ENCODE measurements at regions not wholly inside any gene's neighbourhood (a gene's known extent, or its start where the extent isn't known, plus 50 kb on each side); places are given as distances from the start of the nearest gene placed in this dataset.
A peak's percentile ranks its signal among the peaks of the same experiment; 100 is the strongest.

- H3K27me3 ChIP-seq (ENCODE audit: insufficient read depth, low read depth, severe bottlenecking): no peaks in the 10 kb centered on the region
- DNase-seq: no peak
- no peak overlapping the region for H3K4me3 ChIP-seq (ENCODE audit: low read depth, low read length)
- TF ChIP-seq CTCF (IDR thresholded peaks at IDR 0.05; ENCODE audit: low read depth, low read length): no peak
- no peak overlapping the region for H3K27ac ChIP-seq
- H3K36me3 ChIP-seq: no peaks in the 10 kb centered on the region
- H3K9me3 ChIP-seq (ENCODE audit: severe bottlenecking): no peaks in the 10 kb centered on the region
Observed at GRCh38 chr9:105911104-105911911, 217.0 kb downstream of the TMEM38B start.

GRCh38 chr9:105912157-105912862 is 218.0 kb downstream of the TMEM38B start:
- no peak for DNase-seq
- Histone ChIP-seq H3K27me3 (ENCODE audit: insufficient read depth, low read depth, severe bottlenecking) (no peaks in the 10 kb centered on the region), H3K9me3 (ENCODE audit: severe bottlenecking) (no peaks in the 10 kb centered on the region), H3K27ac (no peak overlapping the region), H3K4me3 (ENCODE audit: low read depth, low read length) (no peak overlapping the region), H3K36me3 (no peaks in the 10 kb centered on the region)
- no peak for TF ChIP-seq CTCF (IDR thresholded peaks at IDR 0.05; ENCODE audit: low read depth, low read length)

GRCh38 chr9:105912863-105913516 is 218.6 kb downstream of the TMEM38B start:
- no peaks in the 10 kb centered on the region for H3K9me3 ChIP-seq (ENCODE audit: severe bottlenecking)
- H3K4me3 ChIP-seq (ENCODE audit: low read depth, low read length): no peak overlapping the region
- TF ChIP-seq CTCF (IDR thresholded peaks at IDR 0.05; ENCODE audit: low read depth, low read length): no peak
- no peak overlapping the region for H3K27ac ChIP-seq
- DNase-seq: no peak
- no peaks in the 10 kb centered on the region for H3K36me3 ChIP-seq
- H3K27me3 ChIP-seq (ENCODE audit: insufficient read depth, low read depth, severe bottlenecking): no peaks in the 10 kb centered on the region

- Histone ChIP-seq H3K9me3 (ENCODE audit: severe bottlenecking) (no peaks in the 10 kb centered on the region), H3K27me3 (ENCODE audit: insufficient read depth, low read depth, severe bottlenecking) (no peaks in the 10 kb centered on the region), H3K36me3 (no peaks in the 10 kb centered on the region), H3K4me3 (ENCODE audit: low read depth, low read length) (no peak overlapping the region), H3K27ac (no peak overlapping the region)
- DNase-seq: no peak
- TF ChIP-seq CTCF (IDR thresholded peaks at IDR 0.05; ENCODE audit: low read depth, low read length): 0 out of 2 replicates have a peak, but pooled peaks have one; percentile 5
Observed at GRCh38 chr9:105921057-105921726, 226.9 kb downstream of the TMEM38B start.

- Histone ChIP-seq H3K9me3 (ENCODE audit: severe bottlenecking) (no peaks in the 10 kb centered on the region), H3K36me3 (no peaks in the 10 kb centered on the region), H3K27ac (no peak overlapping the region), H3K27me3 (ENCODE audit: insufficient read depth, low read depth, severe bottlenecking) (no peaks in the 10 kb centered on the region), H3K4me3 (ENCODE audit: low read depth, low read length) (no peak overlapping the region)
- no peak for TF ChIP-seq CTCF (IDR thresholded peaks at IDR 0.05; ENCODE audit: low read depth, low read length)
- DNase-seq: no peak
Observed at GRCh38 chr9:105928416-105928815, 234.1 kb downstream of the TMEM38B start.

Data from WERI-Rb-1 (cell line).